ENCODE measurements at regions not wholly inside any gene's neighbourhood (a gene's known extent, or its start where the extent isn't known, plus 50 kb on each side); places are given as distances from the start of the nearest gene placed in this dataset.

- TF ChIP-seq CTCF (IDR thresholded peaks at IDR 0.05): no peak
- no peak for TF ChIP-seq POLR2A (IDR thresholded peaks at IDR 0.05)
These were observed 421.4 kb downstream of the TMA16 start for GRCh38 chr4:163915896-163916295.

Measured in body of pancreas (tissue), 4 donors.